Panc1 (cell line): ENCODE measurements at regions not wholly inside any gene's neighbourhood (a gene's known extent, or its start where the extent isn't known, plus 50 kb on each side); places are given as distances from the start of the nearest gene placed in this dataset.

Source experiments
- ATAC-seq: fragments of 200-7000 bp; cut with Tn5 transposase; 2 replicates; pipeline ENCODE4 v1.9.1; 2020; ENCODE audit warnings: mild to moderate bottlenecking, moderate library complexity
- BruUV-seq: library from RNA; stranded (reverse); fragments of 400-500 nt; replicated peaks from 2 replicates; lab custom pipeline; 2021; lab: Mats Ljungman, UMichigan
- CTCF ChIA-PET: fragments of 300-600 bp; sonication (Branson Sonifier 250); formaldehyde crosslinking; loops from one replicate; lab custom pipeline; 2022; ENCODE audit warnings: antibody characterized with exemption; lab: Charles Lee
- POLR2A ChIA-PET: fragments of 300-600 bp; sonication (Branson Sonifier 250); formaldehyde crosslinking; loops from one replicate; lab custom pipeline; 2022; ENCODE audit warnings: antibody characterized with exemption; lab: Charles Lee
- DNase-seq: peaks from one replicate; pipeline ENCODE4 v3.0.0-alpha.2; 2010; ENCODE audit warnings: low read depth, low spot score
- H3K27ac ChIP-seq: 2 replicates; pipeline ENCODE4 v1.5.1; 2011; ENCODE audit warnings: mild to moderate bottlenecking, low read length, inconsistent platforms
- H3K27me3 ChIP-seq: fragments of 200-500 bp; sonication (Bioruptor generic); 2 replicates; pipeline ENCODE4 v1.6.0; 2014; ENCODE audit warnings: low read length, inconsistent platforms; ENCODE audit not compliant: control insufficient read depth, insufficient read depth
- H3K36me3 ChIP-seq: fragments of 200-500 bp; sonication (Bioruptor generic); 2 replicates; pipeline ENCODE4 v1.5.1; 2014; ENCODE audit warnings: inconsistent platforms, mild to moderate bottlenecking, low read length, moderate library complexity; ENCODE audit not compliant: control insufficient read depth, insufficient read depth
- H3K4me1 ChIP-seq: 2 replicates; pipeline ENCODE4 v1.5.1; 2011; ENCODE audit warnings: inconsistent platforms, mild to moderate bottlenecking, low read length, moderate library complexity; ENCODE audit not compliant: control insufficient read depth, insufficient read depth
- H3K4me3 ChIP-seq, 2 experiments: 2 replicates each; pipeline ENCODE4 v1.5.1; 2011 to 2012; ENCODE audit warnings: low read depth in 2 of 2, low read length in 2 of 2, mild to moderate bottlenecking in 2 of 2, inconsistent platforms in 1 of 2, moderate library complexity in 1 of 2
- H3K9me3 ChIP-seq: fragments of 200-500 bp; sonication (Bioruptor generic); 2 replicates; pipeline ENCODE4 v1.5.1; 2014; ENCODE audit warnings: low read depth, mild to moderate bottlenecking, inconsistent platforms, low read length, moderate library complexity; ENCODE audit not compliant: control insufficient read depth, insufficient read depth
- POLR2AphosphoS5 ChIP-seq: IDR thresholded peaks from 2 replicates; pipeline ENCODE4 v1.6.1; 2012; ENCODE audit warnings: mild to moderate bottlenecking, low read depth, low read length, moderate library complexity
- SIN3A ChIP-seq: IDR thresholded peaks from 2 replicates; pipeline ENCODE4 v1.6.1; 2012; ENCODE audit warnings: low read depth, mild to moderate bottlenecking, low read length, moderate library complexity, borderline replicate concordance; ENCODE audit not compliant: insufficient read depth
- TCF7L2 ChIP-seq: IDR thresholded peaks from 2 replicates; pipeline ENCODE4 v1.6.1; 2011; ENCODE audit warnings: mild to moderate bottlenecking, low read depth, low read length, inconsistent platforms
- in situ Hi-C: cut with HindIII; loops from 2 replicates; pipeline ENCODE4 v1.10.0; 2016; ENCODE audit warnings: low sequenced_read_pairs, low pct_unique_long_range_greater_than_20kb
- intact Hi-C: fragments of 100-400 bp; cut with micrococcal nuclease; formaldehyde crosslinking; loops from one replicate; pipeline ENCODE4 v1.10.0; 2022; ENCODE audit not compliant: unreplicated experiment
- TF ChIP-seq, protein P1 (sequence below), 2 experiments: IDR thresholded peaks; 2 replicates each; pipeline ENCODE4 v1.6.1; 2011 to 2012; ENCODE audit warnings: low read depth in 2 of 2, control low read depth in 1 of 2, low read length in 1 of 2, mild to moderate bottlenecking in 1 of 2, moderate library complexity in 1 of 2; ENCODE audit not compliant: insufficient read depth in 1 of 2
- TF ChIP-seq, protein P2 (sequence below): fragments of 450-650 bp; IDR thresholded peaks from 2 replicates; pipeline ENCODE4 v1.5.1; 2017; ENCODE audit warnings: mild to moderate bottlenecking

DNA sequence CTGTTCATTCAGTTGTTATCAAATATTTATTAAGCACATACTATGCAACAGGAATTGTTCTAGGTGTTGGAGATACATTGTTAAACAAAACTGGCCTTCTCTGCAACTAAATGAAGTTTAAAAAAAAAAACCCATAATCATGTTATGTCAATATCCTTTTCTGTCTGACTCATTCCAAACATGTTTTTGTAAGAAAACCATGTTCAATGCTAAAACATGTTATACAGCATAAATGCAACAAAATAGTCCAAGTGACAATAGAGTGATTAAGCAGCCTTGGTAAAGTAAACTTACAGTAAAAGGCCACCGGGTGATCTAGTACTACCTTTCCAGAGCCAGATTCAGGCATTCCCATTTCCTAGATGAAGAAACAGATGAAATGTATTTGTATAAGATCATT lies 278.0 kb upstream of the NECTIN3 start:
- TF ChIP-seq SIN3A (no peak), TCF7L2 (no peak), POLR2AphosphoS5 (no peak)
- TF ChIP-seq, protein P1, sequence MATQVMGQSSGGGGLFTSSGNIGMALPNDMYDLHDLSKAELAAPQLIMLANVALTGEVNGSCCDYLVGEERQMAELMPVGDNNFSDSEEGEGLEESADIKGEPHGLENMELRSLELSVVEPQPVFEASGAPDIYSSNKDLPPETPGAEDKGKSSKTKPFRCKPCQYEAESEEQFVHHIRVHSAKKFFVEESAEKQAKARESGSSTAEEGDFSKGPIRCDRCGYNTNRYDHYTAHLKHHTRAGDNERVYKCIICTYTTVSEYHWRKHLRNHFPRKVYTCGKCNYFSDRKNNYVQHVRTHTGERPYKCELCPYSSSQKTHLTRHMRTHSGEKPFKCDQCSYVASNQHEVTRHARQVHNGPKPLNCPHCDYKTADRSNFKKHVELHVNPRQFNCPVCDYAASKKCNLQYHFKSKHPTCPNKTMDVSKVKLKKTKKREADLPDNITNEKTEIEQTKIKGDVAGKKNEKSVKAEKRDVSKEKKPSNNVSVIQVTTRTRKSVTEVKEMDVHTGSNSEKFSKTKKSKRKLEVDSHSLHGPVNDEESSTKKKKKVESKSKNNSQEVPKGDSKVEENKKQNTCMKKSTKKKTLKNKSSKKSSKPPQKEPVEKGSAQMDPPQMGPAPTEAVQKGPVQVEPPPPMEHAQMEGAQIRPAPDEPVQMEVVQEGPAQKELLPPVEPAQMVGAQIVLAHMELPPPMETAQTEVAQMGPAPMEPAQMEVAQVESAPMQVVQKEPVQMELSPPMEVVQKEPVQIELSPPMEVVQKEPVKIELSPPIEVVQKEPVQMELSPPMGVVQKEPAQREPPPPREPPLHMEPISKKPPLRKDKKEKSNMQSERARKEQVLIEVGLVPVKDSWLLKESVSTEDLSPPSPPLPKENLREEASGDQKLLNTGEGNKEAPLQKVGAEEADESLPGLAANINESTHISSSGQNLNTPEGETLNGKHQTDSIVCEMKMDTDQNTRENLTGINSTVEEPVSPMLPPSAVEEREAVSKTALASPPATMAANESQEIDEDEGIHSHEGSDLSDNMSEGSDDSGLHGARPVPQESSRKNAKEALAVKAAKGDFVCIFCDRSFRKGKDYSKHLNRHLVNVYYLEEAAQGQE (IDR thresholded peaks at IDR 0.05; ENCODE audit: insufficient read depth in 1 of 2, low read depth in 2 of 2, low read length in 1 of 2): no peak
- TF ChIP-seq, protein P2, sequence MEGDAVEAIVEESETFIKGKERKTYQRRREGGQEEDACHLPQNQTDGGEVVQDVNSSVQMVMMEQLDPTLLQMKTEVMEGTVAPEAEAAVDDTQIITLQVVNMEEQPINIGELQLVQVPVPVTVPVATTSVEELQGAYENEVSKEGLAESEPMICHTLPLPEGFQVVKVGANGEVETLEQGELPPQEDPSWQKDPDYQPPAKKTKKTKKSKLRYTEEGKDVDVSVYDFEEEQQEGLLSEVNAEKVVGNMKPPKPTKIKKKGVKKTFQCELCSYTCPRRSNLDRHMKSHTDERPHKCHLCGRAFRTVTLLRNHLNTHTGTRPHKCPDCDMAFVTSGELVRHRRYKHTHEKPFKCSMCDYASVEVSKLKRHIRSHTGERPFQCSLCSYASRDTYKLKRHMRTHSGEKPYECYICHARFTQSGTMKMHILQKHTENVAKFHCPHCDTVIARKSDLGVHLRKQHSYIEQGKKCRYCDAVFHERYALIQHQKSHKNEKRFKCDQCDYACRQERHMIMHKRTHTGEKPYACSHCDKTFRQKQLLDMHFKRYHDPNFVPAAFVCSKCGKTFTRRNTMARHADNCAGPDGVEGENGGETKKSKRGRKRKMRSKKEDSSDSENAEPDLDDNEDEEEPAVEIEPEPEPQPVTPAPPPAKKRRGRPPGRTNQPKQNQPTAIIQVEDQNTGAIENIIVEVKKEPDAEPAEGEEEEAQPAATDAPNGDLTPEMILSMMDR: no peak
- intact Hi-C loops: no loop called here
- H3K4me3 ChIP-seq: no peak overlapping the region
- no peaks in the 10 kb centered on the region for H3K9me3 ChIP-seq
- POLR2A ChIA-PET: no interaction called here
- H3K36me3 ChIP-seq: no peaks in the 10 kb centered on the region
- DNase-seq: no peak
- H3K27me3 ChIP-seq: no peaks in the 10 kb centered on the region
- H3K4me1 ChIP-seq: no peaks in the 10 kb centered on the region
- no peak for ATAC-seq
- H3K27ac ChIP-seq: no peak overlapping the region
- CTCF ChIA-PET: interaction anchor here (1.3 kb wide), 1 partner anchor 479 kb away, joined by 3 read pairs; no protein-coding TSS in a partner anchor
- in situ Hi-C loops: no loop called here
- BruUV-seq: no TSS peak

DNA sequence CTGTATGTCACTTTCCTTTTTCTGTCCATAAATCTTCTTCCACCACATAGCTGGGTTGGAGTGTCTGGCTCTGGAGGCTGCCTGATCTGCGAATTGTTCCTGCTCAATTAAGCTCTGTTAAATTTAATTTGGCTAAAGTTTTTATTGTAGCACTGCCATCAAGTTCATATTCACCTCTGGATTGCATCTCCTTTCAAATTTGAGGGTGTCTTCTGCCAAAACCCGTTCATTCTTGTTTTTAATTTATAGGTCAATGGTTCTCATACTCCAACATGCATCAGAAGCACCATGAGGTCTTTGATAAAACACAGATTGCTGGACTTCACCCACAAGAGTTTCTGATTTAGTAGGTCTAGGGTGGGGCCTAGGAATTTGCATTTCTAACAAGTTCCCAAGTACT lies 276.5 kb upstream of the NECTIN3 start:
- in situ Hi-C loops: no loop called here
- Histone ChIP-seq H3K4me3 (no peak overlapping the region), H3K27me3 (no peaks in the 10 kb centered on the region), H3K4me1 (no peaks in the 10 kb centered on the region), H3K36me3 (no peaks in the 10 kb centered on the region), H3K9me3 (no peaks in the 10 kb centered on the region), H3K27ac (no peak overlapping the region)
- ChIA-PET POLR2A (no interaction called here), CTCF (no interaction called here)
- intact Hi-C loops: no loop called here
- no TSS peak for BruUV-seq
- no peak for ATAC-seq
- TF ChIP-seq, protein P1 (IDR thresholded peaks at IDR 0.05; ENCODE audit: insufficient read depth in 1 of 2, low read depth in 2 of 2, low read length in 1 of 2): no peak
- TF ChIP-seq SIN3A (no peak), POLR2AphosphoS5 (no peak), TCF7L2 (no peak)
- TF ChIP-seq, protein P2: no peak
- no peak for DNase-seq
